ENCODE measurements at regions not wholly inside any gene's neighbourhood (a gene's known extent, or its start where the extent isn't known, plus 50 kb on each side); places are given as distances from the start of the nearest gene placed in this dataset.
"Not testable (repeated sequence)": the region's sequence is repeated elsewhere in the genome, so short reads cannot be mapped to it uniquely, and the experiment has no call there.

DNA sequence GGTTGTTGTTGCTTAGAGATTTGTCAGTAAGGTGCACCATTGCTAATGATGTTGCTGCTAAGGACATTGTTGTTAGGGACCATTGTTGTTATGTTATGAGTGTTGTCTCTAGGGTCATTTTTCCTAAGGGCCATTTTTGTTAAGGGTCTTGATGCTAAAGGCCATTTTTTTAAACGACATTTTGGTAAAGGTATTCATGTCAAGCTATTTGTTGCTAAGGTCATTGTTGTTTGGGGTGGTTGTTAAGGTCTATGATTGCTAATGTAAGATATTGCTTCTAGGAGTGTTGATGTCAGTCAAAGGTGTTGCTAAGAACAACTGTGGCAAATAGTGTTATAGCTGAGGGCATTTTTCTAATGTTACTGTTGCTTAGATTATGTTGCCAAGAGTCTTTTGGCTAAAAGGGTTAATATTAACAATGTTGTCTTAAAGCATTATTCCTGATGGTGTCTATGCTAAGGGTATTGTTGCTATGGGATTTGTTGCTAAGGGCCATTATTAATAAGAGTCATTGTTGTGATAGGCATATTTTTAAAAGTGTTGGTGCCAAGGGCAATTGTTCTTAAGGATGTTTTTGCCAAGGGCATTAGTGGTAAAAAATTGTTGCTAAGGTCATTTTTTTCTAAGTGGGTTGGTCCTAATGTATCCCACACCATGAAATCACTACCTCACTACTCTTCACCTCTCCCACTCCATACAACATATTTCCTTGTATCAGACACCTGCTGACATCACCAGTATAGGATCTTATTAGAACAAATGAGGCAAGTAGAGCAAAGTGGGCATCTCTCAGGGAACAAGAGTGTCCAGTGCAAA lies 56.2 kb downstream of the SPATA31A6 start:
- H3K36me3 ChIP-seq; H3K4me3 ChIP-seq; H3K27ac ChIP-seq; DNase-seq; intact Hi-C loops (cut with DNase I); H3K4me1 ChIP-seq; H3K27me3 ChIP-seq; H3K9me3 ChIP-seq: not testable (repeated sequence)
- 61 to 69% methylated on average over 1 of the region's 1 CpG for whole genome bisulfite sequencing, 2 donors

GRCh38 chr9:42240261-42240579 lies 56.8 kb downstream of the SPATA31A6 start:
- H3K9me3 ChIP-seq; DNase-seq; H3K4me1 ChIP-seq; H3K27ac ChIP-seq; intact Hi-C loops (cut with DNase I); H3K27me3 ChIP-seq; H3K4me3 ChIP-seq; H3K36me3 ChIP-seq: not testable (repeated sequence)
- WGBS, 2 donors: 41 to 48% methylated on average over 1 of the region's 1 CpG

- H3K27me3 ChIP-seq; intact Hi-C loops (cut with DNase I); H3K9me3 ChIP-seq; H3K36me3 ChIP-seq; H3K4me3 ChIP-seq; H3K4me1 ChIP-seq; H3K27ac ChIP-seq; DNase-seq: not testable (repeated sequence)
- 86 to 89% methylated on average over 2 of the region's 2 CpGs for whole genome bisulfite sequencing, 2 donors
Observed at GRCh38 chr9:42243211-42243610, 59.8 kb downstream of the SPATA31A6 start.

GRCh38 chr9:42243822-42244221 lies 60.4 kb downstream of the SPATA31A6 start:
- H3K4me1 ChIP-seq; H3K9me3 ChIP-seq; H3K27me3 ChIP-seq; H3K4me3 ChIP-seq; H3K27ac ChIP-seq; intact Hi-C loops (cut with DNase I); DNase-seq; H3K36me3 ChIP-seq: not testable (repeated sequence)
- 72 to 79% methylated on average over 3 of the region's 3 CpGs for WGBS, 2 donors

DNA sequence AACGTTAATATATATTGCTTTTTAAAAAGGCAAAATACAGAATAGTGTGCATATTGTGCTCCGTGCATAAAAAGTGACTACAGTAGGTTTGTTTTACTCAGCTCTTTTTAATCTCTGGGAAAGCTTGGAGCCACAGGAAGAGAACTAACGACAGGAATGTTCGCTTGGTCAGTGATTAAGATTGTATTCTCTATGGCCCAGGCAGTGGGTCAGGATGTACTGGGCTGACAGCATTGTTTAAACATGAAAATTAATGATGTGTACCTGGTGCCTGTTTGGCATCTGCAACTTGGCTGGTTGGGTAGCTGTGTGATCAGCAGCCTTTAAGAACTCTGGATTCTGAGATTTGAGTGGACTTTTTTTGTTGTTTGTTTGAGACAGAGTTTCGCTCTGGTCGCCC lies 85.3 kb downstream of the SPATA31A6 start:
- 63 to 76% methylated on average over 6 of the region's 6 CpGs for WGBS, 2 donors
- H3K36me3 ChIP-seq; H3K4me1 ChIP-seq; H3K27me3 ChIP-seq; H3K4me3 ChIP-seq; DNase-seq; H3K9me3 ChIP-seq; intact Hi-C loops (cut with DNase I): not testable (repeated sequence)
- H3K27ac ChIP-seq: peak overlapping the region in 1 of 4 donors; percentile 56

GRCh38 chr9:42269171-42269570 lies 85.7 kb downstream of the SPATA31A6 start:
- WGBS, 2 donors: 90 to 92% methylated on average over 11 of the region's 11 CpGs
- intact Hi-C loops (cut with DNase I); DNase-seq: not testable (repeated sequence)

GRCh38 chr9:42273191-42273590 lies 89.7 kb downstream of the SPATA31A6 start:
- intact Hi-C loops (cut with DNase I); DNase-seq; H3K4me3 ChIP-seq; H3K27ac ChIP-seq; H3K27me3 ChIP-seq; H3K9me3 ChIP-seq; H3K4me1 ChIP-seq; H3K36me3 ChIP-seq: not testable (repeated sequence)
- WGBS, 2 donors: 83 to 93% methylated on average over 1 of the region's 1 CpG

More at GRCh38 chr9:42269171-42269570, 85.7 kb downstream of the SPATA31A6 start:
- not testable (repeated sequence) for H3K4me1 ChIP-seq, H3K4me3 ChIP-seq, H3K27me3 ChIP-seq, H3K9me3 ChIP-seq, H3K36me3 ChIP-seq
- H3K27ac ChIP-seq: peak overlapping the region in 1 of 4 donors; percentile 56

GRCh38 chr9:42275141-42275540 lies 91.7 kb downstream of the SPATA31A6 start:
- WGBS, 2 donors: 90 to 93% methylated on average over 9 of the region's 9 CpGs
- Histone ChIP-seq H3K4me3 (no peak overlapping the region), H3K27me3 (no peaks in the 10 kb centered on the region), H3K4me1 (no peaks in the 10 kb centered on the region), H3K27ac (no peak overlapping the region), H3K9me3 (no peaks in the 10 kb centered on the region), H3K36me3 (no peaks in the 10 kb centered on the region)
- intact Hi-C loops (cut with DNase I): no loop called here
- DNase-seq: no peak
- TF ChIP-seq POLR2A (IDR thresholded peaks at IDR 0.05) (no peak), EP300 (IDR thresholded peaks at IDR 0.05) (no peak), POLR2AphosphoS5 (IDR thresholded peaks at IDR 0.05) (no peak)
- TF ChIP-seq, protein P1, sequence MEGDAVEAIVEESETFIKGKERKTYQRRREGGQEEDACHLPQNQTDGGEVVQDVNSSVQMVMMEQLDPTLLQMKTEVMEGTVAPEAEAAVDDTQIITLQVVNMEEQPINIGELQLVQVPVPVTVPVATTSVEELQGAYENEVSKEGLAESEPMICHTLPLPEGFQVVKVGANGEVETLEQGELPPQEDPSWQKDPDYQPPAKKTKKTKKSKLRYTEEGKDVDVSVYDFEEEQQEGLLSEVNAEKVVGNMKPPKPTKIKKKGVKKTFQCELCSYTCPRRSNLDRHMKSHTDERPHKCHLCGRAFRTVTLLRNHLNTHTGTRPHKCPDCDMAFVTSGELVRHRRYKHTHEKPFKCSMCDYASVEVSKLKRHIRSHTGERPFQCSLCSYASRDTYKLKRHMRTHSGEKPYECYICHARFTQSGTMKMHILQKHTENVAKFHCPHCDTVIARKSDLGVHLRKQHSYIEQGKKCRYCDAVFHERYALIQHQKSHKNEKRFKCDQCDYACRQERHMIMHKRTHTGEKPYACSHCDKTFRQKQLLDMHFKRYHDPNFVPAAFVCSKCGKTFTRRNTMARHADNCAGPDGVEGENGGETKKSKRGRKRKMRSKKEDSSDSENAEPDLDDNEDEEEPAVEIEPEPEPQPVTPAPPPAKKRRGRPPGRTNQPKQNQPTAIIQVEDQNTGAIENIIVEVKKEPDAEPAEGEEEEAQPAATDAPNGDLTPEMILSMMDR (IDR thresholded peaks at IDR 0.05): no peak

DNA sequence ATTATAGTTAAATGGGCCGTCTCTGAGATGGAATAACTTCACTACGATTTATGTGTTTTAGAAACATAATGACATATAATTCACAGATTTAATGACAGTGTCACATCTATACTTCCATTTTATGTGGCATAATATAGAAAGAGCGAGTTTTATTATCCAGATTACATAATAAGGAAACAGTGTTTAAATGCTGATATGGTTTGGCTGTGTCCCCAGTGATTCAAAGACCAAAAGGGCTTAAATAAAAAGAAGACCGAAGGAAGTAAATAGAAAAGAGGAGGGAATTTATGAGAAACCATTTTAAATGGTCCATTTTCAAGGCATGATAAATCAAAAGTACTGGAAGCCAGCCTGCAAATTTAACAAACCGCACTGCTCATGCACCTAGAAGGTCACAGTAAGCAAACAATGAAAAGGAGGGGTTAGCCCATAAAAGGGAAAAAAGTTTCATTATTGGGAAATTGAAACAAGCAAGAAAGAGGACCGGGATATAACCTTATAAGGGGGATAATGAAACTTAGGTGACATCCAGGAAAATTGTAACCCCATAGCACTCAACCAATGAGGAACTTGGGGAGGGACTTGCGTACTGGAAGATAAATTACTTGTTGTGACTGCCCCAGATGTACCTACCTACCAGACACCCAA lies 99.2 kb downstream of the SPATA31A6 start:
- intact Hi-C loops (cut with DNase I); H3K4me3 ChIP-seq; H3K27me3 ChIP-seq; H3K36me3 ChIP-seq; H3K9me3 ChIP-seq; H3K27ac ChIP-seq; H3K4me1 ChIP-seq; DNase-seq: not testable (repeated sequence)
- 11 to 63% methylated on average over 7 of the region's 7 CpGs for WGBS, 2 donors

GRCh38 chr9:42283179-42283543 lies 99.7 kb downstream of the SPATA31A6 start:
- DNase-seq; H3K27me3 ChIP-seq; H3K4me1 ChIP-seq; H3K36me3 ChIP-seq; intact Hi-C loops (cut with DNase I); H3K27ac ChIP-seq; H3K4me3 ChIP-seq; H3K9me3 ChIP-seq: not testable (repeated sequence)
- 32 to 66% methylated on average over 2 of the region's 2 CpGs for WGBS, 2 donors

DNA sequence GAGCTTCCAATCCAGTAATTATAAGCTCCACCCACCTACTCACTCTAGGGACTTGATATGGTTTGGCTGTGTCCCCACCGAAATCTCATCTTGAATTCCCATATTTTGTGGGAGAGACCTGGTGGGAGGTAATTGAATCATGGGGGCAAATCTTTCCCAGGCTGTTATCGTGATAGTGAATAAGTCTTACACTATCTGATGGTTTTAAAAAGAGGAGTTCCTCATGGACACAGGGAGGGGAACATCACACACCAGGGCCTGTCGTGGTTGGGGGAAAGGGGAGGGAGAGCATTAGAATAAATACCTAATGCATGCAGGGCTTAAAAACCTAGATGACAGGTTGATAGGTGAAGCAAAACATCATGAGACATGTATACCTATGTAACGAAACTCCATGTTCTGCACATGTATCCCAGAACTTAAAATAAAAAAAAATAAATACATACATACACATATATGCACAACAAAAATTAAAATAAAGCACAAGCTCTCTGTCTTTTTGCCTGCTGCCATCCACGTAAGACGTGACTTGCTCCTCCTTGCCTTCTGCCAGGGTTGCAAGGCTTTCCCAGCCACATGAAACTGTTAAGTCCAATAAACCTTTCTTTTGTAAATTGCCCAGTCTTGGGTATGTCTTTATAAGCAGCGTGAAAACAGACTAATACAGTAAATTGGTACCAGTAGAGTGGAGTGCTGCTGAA lies 102.8 kb downstream of the SPATA31A6 start:
- H3K27me3 ChIP-seq; H3K9me3 ChIP-seq; intact Hi-C loops (cut with DNase I); H3K4me3 ChIP-seq; H3K27ac ChIP-seq; DNase-seq; H3K36me3 ChIP-seq; H3K4me1 ChIP-seq: not testable (repeated sequence)
- WGBS, 2 donors: 85 to 87% methylated on average over 7 of the region's 7 CpGs

Data from sigmoid colon (tissue), 6 donors.